Fibroblast of gingiva (primary cell): ENCODE measurements at regions not wholly inside any gene's neighbourhood (a gene's known extent, or its start where the extent isn't known, plus 50 kb on each side); places are given as distances from the start of the nearest gene placed in this dataset.
A peak's percentile ranks its signal among the peaks of the same experiment; 100 is the strongest.

ENCODE experiments used
- DNase-seq: peaks from one replicate; pipeline ENCODE4 v3.0.0-alpha.2; 2011; ENCODE audit warnings: low read depth

DNA sequence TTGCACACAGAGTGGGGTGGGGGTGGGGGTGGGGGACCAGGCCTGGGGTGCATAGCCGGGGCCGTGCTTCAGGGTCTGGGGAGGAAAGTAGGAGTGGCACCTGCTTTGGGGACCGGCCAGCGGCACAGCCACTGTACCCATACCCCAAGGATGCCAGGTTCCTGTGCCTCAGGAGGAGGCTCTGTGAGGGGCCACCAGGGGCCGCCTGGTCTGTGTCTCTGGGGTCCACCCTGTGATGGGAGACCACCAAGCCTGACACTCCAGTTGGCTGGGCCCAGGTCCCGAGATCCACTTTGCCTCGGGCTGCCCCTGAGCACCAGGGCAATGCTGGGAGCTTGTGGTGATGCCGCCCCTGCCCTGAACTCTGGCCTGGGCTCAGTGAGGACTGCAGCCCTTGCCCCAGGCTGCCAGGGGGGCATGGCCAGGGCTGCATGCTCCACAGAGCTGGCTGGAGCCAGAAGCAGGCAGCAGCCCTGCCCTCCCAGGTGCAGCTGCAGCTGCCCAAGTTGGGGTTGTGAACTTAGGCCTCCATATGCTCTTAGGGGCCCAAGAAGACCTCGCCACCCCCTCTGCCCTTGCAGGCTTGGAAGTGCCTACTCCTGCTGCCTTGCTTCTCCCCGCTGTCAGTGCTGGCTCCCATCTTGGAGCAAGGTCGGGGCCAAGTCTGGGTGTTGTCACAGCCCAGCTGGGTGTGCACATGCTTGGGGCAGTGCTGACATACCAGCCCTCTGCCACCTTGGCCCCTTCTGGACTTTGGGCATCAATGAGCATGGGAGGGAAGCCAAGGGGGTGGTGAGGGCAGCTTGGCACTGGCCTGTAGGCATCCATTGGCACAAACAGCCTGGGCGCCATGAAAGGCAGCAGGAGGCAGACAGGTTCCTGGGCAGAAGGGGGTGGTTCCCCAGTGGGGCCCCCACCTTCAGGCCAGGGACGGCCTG lies 123.3 kb upstream of the THY1 start:
- DNase-seq: no peak

DNA sequence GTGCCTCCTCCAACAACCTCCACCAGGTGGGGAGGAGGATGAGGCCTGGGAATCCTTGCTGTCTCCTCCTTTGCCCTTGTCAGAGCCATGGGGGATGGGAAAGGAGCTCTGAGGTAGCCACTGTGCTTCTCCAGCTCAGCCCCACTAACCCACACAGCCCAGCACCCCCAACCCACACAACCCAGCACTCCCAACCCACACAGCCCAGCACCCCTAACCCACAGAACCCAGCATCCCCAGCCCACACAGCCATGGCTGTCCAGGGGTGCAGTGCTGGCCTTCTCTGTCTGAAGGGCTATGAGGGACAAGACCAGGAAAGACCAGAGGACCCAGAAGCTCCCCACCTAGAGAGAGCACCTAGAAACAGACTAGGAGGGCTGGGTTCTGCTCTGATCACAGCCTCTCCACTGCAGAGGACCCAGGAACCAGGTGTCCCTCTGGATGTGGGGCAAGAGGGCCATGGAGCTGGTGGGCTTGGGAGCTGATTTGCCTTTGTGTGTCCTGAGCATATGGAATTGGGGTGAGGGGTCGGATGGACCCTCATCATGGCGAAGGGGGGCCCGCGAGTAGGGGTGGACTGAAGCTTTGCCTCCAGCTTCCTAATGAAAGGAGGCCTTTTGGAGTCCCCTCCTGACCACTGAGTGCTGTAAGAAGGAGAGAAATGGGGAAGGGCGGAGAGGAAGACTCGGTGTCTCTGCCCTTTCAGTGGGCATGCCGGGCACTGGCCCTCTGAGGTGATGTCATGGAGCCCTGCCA lies 117.6 kb upstream of the THY1 start:
- no peak for DNase-seq

- no peak for DNase-seq
Observed at GRCh38 chr11:119539583-119539982, 116.6 kb upstream of the THY1 start.

DNA sequence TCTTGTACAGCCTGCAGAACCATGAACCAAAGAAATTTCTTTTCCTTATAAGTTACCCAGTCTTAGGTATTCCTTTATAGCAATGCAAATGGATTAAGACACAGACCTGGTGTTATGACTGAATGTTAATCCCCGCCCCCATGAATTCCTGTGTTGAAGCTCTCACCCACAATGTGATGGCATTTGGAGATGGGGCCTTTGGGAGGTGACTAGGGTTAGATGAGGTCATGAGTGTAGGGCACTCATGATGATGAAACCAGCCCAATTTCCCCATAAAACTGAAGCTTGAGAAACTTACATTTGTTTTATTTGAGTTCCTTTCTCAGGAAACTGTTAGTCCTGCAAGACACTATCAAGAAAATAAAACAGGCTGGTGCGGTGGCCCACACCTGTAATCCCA lies 115.8 kb upstream of the THY1 start:
- no peak for DNase-seq

- DNase-seq: no peak
Observed at GRCh38 chr11:119537306-119538253, 114.6 kb upstream of the THY1 start.

GRCh38 chr11:119536801-119537200 lies 113.8 kb upstream of the THY1 start:
- DNase-seq: no peak

- peak; percentile 51 for DNase-seq
Observed at GRCh38 chr11:119533921-119534736, 111.2 kb upstream of the THY1 start.

DNA sequence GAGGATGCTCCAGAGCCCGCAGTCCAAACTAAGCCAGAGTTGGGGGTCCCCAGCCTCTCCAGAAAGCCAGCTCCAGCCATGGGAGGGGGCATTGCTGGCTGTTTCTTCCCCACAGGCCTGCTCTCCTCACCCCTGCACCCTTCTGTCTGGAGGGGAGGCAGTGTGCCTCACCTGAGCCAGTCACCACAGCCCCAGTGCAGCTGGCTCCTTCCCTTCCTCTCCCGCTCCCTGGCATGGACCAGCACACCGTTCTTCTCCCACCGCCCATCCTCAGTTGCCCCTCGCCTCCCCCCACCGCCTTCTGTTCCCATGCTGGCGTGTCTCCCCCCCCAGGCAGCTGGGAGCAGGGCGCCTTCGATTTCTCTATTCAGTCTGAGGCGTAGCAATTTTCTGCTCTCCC lies 110.5 kb upstream of the THY1 start:
- DNase-seq: no peak

- no peak for DNase-seq
Observed at GRCh38 chr11:119532551-119532950, 109.6 kb upstream of the THY1 start.

DNA sequence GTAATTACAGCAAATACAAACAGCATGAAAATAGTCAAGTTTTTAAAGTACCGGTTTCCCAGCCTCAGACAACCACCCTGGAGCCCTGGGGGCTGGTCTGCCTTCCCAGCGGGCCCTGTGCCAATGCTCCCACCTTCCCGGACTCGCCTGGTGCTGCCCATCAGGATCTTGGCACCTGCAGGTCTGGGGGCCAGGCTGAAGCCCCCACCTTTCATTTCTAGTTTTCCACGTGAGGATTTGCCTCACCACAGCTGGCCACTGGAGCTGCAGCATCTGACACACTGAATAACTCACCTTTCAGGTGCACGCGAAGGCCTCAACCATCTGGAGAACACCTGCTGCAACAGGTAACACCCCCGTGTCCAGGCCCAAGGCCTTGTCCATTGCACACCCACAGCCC lies 108.7 kb upstream of the THY1 start:
- no peak for DNase-seq

DNA sequence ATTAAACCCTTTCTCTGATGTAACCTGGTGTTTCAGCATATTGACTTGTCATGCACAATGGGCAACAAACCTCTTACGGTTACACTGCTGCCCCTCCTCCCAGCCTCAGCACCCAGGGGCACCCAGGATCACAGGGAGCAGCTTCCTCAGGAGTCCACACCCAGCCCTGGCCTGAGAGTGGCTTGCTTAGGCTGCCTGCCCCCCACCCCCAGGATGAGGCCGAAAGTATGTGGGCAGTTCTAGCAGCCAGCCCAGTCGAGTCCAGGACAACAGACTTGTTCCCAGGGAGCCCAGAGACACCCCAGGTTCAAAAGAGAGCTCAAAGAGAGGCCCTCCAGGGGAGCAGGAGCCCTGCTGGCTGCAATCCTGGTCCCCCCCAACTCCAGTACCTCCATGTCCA lies 108.1 kb upstream of the THY1 start:
- no peak for DNase-seq

GRCh38 chr11:119530509-119530908 lies 107.5 kb upstream of the THY1 start:
- DNase-seq: no peak

DNA sequence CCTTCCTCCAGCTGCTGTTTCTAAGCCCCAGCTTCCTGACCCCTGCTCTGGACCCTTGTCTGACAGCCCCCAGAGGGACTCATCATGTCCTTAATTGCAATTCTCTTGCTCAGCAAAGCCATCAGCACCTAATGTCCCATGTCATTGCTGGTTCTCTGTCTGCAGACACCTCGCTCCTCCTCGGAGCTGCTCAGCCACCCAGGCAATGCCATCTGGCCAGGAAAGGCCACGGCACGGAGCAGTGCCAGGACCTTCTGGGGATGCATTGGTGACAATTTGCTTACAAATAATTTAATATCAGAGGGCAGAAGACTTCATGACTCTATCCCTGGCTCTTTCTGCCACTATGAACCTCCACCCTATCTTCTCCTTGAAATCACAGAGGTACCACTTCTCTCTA lies 107.0 kb upstream of the THY1 start:
- no peak for DNase-seq

DNA sequence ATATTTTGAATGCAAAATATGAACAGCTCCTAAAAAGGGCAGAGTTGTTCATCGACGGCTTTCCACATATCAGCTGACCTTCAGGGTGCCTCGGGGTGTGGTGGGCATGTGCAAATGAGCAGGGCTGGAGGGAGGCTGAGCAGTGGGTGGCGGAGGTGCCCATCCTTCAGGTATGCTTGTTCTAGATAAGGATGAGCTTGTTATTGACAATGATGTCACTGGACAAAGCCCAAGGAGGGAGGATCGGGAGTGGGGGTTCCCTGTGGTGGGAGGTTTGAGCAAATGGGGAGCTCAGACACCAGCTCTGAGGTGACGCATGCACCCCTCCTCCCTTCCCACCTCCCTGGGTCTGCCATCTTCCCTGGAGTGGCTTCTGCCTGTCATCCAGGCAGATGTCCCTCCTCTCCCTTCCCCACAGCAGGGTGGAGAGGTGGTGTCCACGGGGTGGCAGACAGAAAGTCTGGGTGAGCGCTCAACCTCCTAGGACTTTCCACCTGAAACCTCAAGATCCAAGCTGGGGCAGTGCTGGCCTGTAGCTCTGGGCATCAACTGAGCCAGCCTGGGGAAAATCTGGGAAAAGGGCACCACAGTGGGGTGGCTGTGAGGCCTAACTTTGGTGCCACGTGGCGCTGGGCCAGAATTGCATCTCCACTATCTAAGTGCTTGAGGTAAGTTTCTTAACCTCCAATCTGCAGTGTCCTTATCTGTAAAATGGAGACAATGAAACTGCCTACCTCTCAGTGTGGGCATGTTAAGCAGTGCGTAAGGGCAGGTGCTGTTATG lies 106.3 kb upstream of the THY1 start:
- no peak for DNase-seq

GRCh38 chr11:119525867-119526196 lies 102.9 kb upstream of the THY1 start:
- no peak for DNase-seq

- no peak for DNase-seq
Observed at GRCh38 chr11:119525180-119525866, 102.4 kb upstream of the THY1 start.

GRCh38 chr11:119523539-119524157 lies 100.7 kb upstream of the THY1 start:
- DNase-seq: no peak

DNA sequence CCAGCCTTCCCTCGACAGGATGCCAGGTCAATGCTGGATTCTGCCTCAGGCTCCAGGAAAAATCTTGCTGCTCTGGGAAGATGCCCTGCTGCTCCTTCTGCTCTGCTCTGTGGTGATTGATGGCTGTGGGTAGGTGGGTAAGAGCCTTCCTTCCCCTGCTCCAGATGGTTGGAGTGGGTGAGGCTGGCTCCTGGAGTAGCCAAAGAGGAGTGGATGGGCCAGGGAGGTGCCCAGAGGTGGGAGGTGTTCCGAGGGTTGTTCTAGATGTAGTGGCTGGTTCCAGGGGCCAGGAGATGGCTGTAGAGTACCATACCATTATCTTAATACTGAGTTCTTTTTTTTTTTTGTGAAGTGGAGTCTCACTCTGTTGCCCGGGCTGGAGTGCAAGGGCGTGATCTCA lies 99.6 kb upstream of the THY1 start:
- DNase-seq: no peak

DNA sequence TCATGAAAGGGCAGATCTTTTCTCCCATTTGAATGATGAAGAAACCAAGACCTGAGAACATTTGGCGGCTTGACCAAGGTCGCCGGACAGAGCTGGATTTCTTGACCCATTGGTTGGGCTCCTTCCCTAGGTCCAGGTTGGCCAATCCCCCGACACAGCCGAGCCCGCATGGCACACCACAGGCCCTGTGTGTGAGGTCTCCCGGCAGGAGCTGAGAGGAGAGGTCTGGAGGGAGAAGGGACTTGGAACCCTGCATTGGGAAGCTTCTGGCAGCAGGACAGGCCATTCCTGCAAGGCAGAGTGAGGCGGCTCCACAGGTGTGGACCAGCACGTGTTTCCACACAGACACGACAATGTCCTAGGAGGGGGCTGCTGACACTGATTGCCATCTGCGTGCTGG lies 98.6 kb upstream of the THY1 start:
- no peak for DNase-seq

GRCh38 chr11:119520966-119521365 lies 98.0 kb upstream of the THY1 start:
- no peak for DNase-seq
